CD4-positive, alpha-beta T cell (primary cell): ENCODE measurements at regions not wholly inside any gene's neighbourhood (a gene's known extent, or its start where the extent isn't known, plus 50 kb on each side); places are given as distances from the start of the nearest gene placed in this dataset.

Experiments used
- ATAC-seq: fragments of 200-7000 bp; cut with Tn5 transposase; one replicate; pipeline ENCODE4 v1.10.0; 2022; ENCODE audit warnings: mild to moderate bottlenecking; ENCODE audit not compliant: poor library complexity
- CTCF ChIA-PET: fragments of 350-600 bp; sonication (Branson Sonifier 250); formaldehyde crosslinking; loops from one replicate; lab custom pipeline; 2021; ENCODE audit warnings: antibody characterized with exemption, inconsistent platforms; lab: Charles Lee
- POLR2A ChIA-PET: fragments of 350-600 bp; sonication (Branson Sonifier 250); formaldehyde crosslinking; loops from one replicate; lab custom pipeline; 2021; ENCODE audit warnings: antibody characterized with exemption, inconsistent platforms; lab: Charles Lee
- DNase-seq, 14 experiments: peaks; one replicate each; pipeline ENCODE4 v3.0.0-alpha.2; 2013 to 2020; ENCODE audit warnings: mixed read lengths in 2 of 14
- H3K27ac ChIP-seq, 2 donors: one replicate each; pipeline versions ENCODE4 v1.5.1 to v1.7.0; 2013; ENCODE audit warnings: low read length in 2 of 2, low read depth in 1 of 2, mild to moderate bottlenecking in 1 of 2
- H3K27me3 ChIP-seq, 2 experiments: 1 replicate in 1 of 2; 2 replicates in 1 of 2; pipeline versions ENCODE4 v1.6.1 to v1.7.0; 2013; ENCODE audit warnings: low read length in 2 of 2, control low read depth in 1 of 2, mild to moderate bottlenecking in 1 of 2, moderate library complexity in 1 of 2; ENCODE audit not compliant: insufficient read depth in 2 of 2, control insufficient read depth in 1 of 2
- H3K36me3 ChIP-seq: one replicate; pipeline ENCODE4 v1.6.1; 2013; ENCODE audit warnings: low read length, control low read depth; ENCODE audit not compliant: insufficient read depth
- H3K4me1 ChIP-seq: one replicate; pipeline ENCODE4 v1.6.1; 2013; ENCODE audit warnings: low read length, control low read depth; ENCODE audit not compliant: insufficient read depth
- H3K4me3 ChIP-seq: one replicate; pipeline ENCODE4 v1.5.1; 2013; ENCODE audit warnings: mild to moderate bottlenecking, low read length, moderate library complexity
- H3K9me3 ChIP-seq, 2 experiments: 1 replicate in 1 of 2; 2 replicates in 1 of 2; pipeline versions ENCODE4 v1.6.1 to v1.7.0; 2013; ENCODE audit warnings: low read length in 2 of 2, mild to moderate bottlenecking in 2 of 2, control low read depth in 1 of 2, moderate library complexity in 1 of 2; ENCODE audit not compliant: control insufficient read depth in 1 of 2, insufficient read depth in 1 of 2
- H3K27ac Mint-ChIP-seq: one replicate; pipeline ENCODE4 v1.8.0; 2020; ENCODE audit warnings: mixed read lengths
- H3K27me3 Mint-ChIP-seq: one replicate; pipeline ENCODE4 v1.8.0; 2021; ENCODE audit warnings: mixed read lengths
- H3K36me3 Mint-ChIP-seq: one replicate; pipeline ENCODE4 v1.8.0; 2021; ENCODE audit warnings: low read depth, mixed read lengths
- H3K4me1 Mint-ChIP-seq: one replicate; pipeline ENCODE4 v1.8.0; 2021; ENCODE audit warnings: low read depth, mixed read lengths
- H3K4me3 Mint-ChIP-seq: one replicate; pipeline ENCODE4 v1.8.0; 2020; ENCODE audit warnings: mild to moderate bottlenecking, mixed read lengths
- H3K9me3 Mint-ChIP-seq: one replicate; pipeline ENCODE4 v1.8.0; 2020; ENCODE audit warnings: mixed read lengths
- CTCF ChIP-seq: fragments of 200-600 bp; IDR thresholded peaks from one replicate; pipeline ENCODE4 v1.8.0; 2022; ENCODE audit warnings: antibody characterized with exemption, mild to moderate bottlenecking
- intact Hi-C, 2 experiments: fragments of 100-400 bp; cut with DNase I in 1 of 2; cut with micrococcal nuclease in 1 of 2; formaldehyde crosslinking; loops; one replicate each; pipeline versions ENCODE4 v1.15.1 to v1.9.0; 2023 to 2025; cut with DNase I, micrococcal nuclease

- no peak overlapping the region for H3K27ac ChIP-seq
- no peaks in the 10 kb centered on the region for H3K36me3 Mint-ChIP-seq
- no peak overlapping the region for H3K27ac Mint-ChIP-seq
- H3K4me1 Mint-ChIP-seq = no peaks in the 10 kb centered on the region
- H3K27me3 ChIP-seq = no peaks in the 10 kb centered on the region
- no peaks in the 10 kb centered on the region for H3K4me1 ChIP-seq
- H3K9me3 ChIP-seq = peaks cover 0 to 22% of the 10 kb centered on the region in 2 experiments
- H3K4me3 ChIP-seq = no peak overlapping the region
- CTCF ChIA-PET = no interaction called here
- no peaks in the 10 kb centered on the region for H3K9me3 Mint-ChIP-seq
- H3K36me3 ChIP-seq = no peaks in the 10 kb centered on the region
- no peak overlapping the region for H3K4me3 Mint-ChIP-seq
- peaks cover 5% of the 10 kb centered on the region for H3K27me3 Mint-ChIP-seq
- POLR2A ChIA-PET = no interaction called here
- intact Hi-C loops = no loop called here
- no peak for ATAC-seq
- TF ChIP-seq CTCF = no peak
- DNase-seq = no peak
Measured at GRCh38 chr10:128518000-128518399, 391.8 kb upstream of the MKI67 start.

GRCh38 chr10:128519581-128519980 lies 393.4 kb upstream of the MKI67 start:
- ChIA-PET POLR2A (no interaction called here), CTCF (no interaction called here)
- ATAC-seq (no peak), DNase-seq (no peak)
- H3K4me3 ChIP-seq = no peak overlapping the region
- no peaks in the 10 kb centered on the region for H3K4me1 ChIP-seq
- no peak for TF ChIP-seq CTCF
- H3K9me3 Mint-ChIP-seq = no peaks in the 10 kb centered on the region
- H3K27ac ChIP-seq = no peak overlapping the region
- intact Hi-C loops = no loop called here
- no peak overlapping the region for H3K27ac Mint-ChIP-seq
- peaks cover 0 to 20% of the 10 kb centered on the region in 2 experiments for H3K9me3 ChIP-seq
- H3K4me1 Mint-ChIP-seq = no peaks in the 10 kb centered on the region
- H3K27me3 ChIP-seq = no peaks in the 10 kb centered on the region
- H3K36me3 Mint-ChIP-seq = no peaks in the 10 kb centered on the region
- no peak overlapping the region for H3K4me3 Mint-ChIP-seq
- H3K27me3 Mint-ChIP-seq = peaks cover 5% of the 10 kb centered on the region
- H3K36me3 ChIP-seq = no peaks in the 10 kb centered on the region

- intact Hi-C loops = no loop called here
Measured at GRCh38 chr10:128520211-128520815, 394.1 kb upstream of the MKI67 start.

More at GRCh38 chr10:128520211-128520815, 394.1 kb upstream of the MKI67 start:
- Mint-ChIP-seq H3K27ac (no peak overlapping the region), H3K9me3 (no peaks in the 10 kb centered on the region), H3K4me3 (no peak overlapping the region), H3K27me3 (peaks cover 5% of the 10 kb centered on the region), H3K36me3 (no peaks in the 10 kb centered on the region), H3K4me1 (no peaks in the 10 kb centered on the region)
- CTCF ChIA-PET = no interaction called here
- Histone ChIP-seq H3K36me3 (no peaks in the 10 kb centered on the region), H3K4me3 (no peak overlapping the region), H3K4me1 (no peaks in the 10 kb centered on the region), H3K27me3 (no peaks in the 10 kb centered on the region), H3K9me3 (peaks cover 0 to 20% of the 10 kb centered on the region in 2 experiments), H3K27ac (no peak overlapping the region)
- no peak for TF ChIP-seq CTCF
- no peak for ATAC-seq
- DNase-seq = no peak
- POLR2A ChIA-PET = no interaction called here
